Small intestine (tissue), 7 donors: ENCODE measurements at regions not wholly inside any gene's neighbourhood (a gene's known extent, or its start where the extent isn't known, plus 50 kb on each side); places are given as distances from the start of the nearest gene placed in this dataset.

Experiments used
- DNase-seq, 2 donors: peaks; one replicate each; pipeline versions ENCODE4 v3.0.0 to v3.0.0-alpha.2; 2013
- FAIRE-seq: peaks from 2 replicates; lab custom pipeline; 2012; peaks lifted over from hg19 to GRCh38; lab: Jason Lieb, UNC
- H3K27ac ChIP-seq, 3 donors: one replicate each; pipeline ENCODE4 v1.5.1; 2013; ENCODE audit warnings: low read length in 2 of 3, mild to moderate bottlenecking in 2 of 3, control low read depth in 1 of 3, inconsistent platforms in 1 of 3, low read depth in 1 of 3, moderate library complexity in 1 of 3
- H3K27me3 ChIP-seq, 3 donors: one replicate each; pipeline ENCODE4 v1.6.1; 2013; ENCODE audit warnings: low read length in 3 of 3, inconsistent platforms in 1 of 3; ENCODE audit not compliant: control insufficient read depth in 3 of 3, insufficient read depth in 3 of 3
- H3K36me3 ChIP-seq, 3 donors: one replicate each; pipeline ENCODE4 v1.6.1; 2013; ENCODE audit warnings: low read length in 3 of 3, inconsistent platforms in 1 of 3, low read depth in 1 of 3, mild to moderate bottlenecking in 1 of 3, moderate library complexity in 1 of 3; ENCODE audit not compliant: control insufficient read depth in 3 of 3, insufficient read depth in 2 of 3
- H3K4me1 ChIP-seq, 3 donors: one replicate each; pipeline ENCODE4 v1.6.1; 2013; ENCODE audit warnings: low read length in 2 of 3, inconsistent platforms in 1 of 3, low read depth in 1 of 3, mild to moderate bottlenecking in 1 of 3, moderate library complexity in 1 of 3; ENCODE audit not compliant: control insufficient read depth in 3 of 3, insufficient read depth in 2 of 3
- H3K4me3 ChIP-seq, 3 donors: one replicate each; pipeline ENCODE4 v1.5.1; 2013; ENCODE audit warnings: low read length in 3 of 3, control low read depth in 1 of 3, inconsistent platforms in 1 of 3, low read depth in 1 of 3, mild to moderate bottlenecking in 1 of 3, moderate library complexity in 1 of 3
- H3K9me3 ChIP-seq, 2 donors: one replicate each; pipeline ENCODE4 v1.6.1; 2013; ENCODE audit warnings: low read depth in 1 of 2, low read length in 1 of 2; ENCODE audit not compliant: control insufficient read depth in 2 of 2, insufficient read depth in 1 of 2
- WGBS, 3 donors: extraction: QIAGEN DNeasy Blood & Tissue Kit; methylation state at CpG; one replicate each; pipeline ENCODE4 v1.1.7; 2013; 5-methylcytosine and 5-hydroxymethylcytosine counted together
- donor health status: healthy with polysubstance abuse.
- donor health status: control.
- donor health status: control.
- donor health status: Bipolar disorder and iron deficiency.
- donor health status: healthy.

GRCh38 chr1:98457248-98457647 lies 204.3 kb upstream of the SNX7 start:
- Histone ChIP-seq H3K27me3 (no peaks in the 10 kb centered on the region), H3K9me3 (no peaks in the 10 kb centered on the region), H3K27ac (no peak overlapping the region), H3K36me3 (no peaks in the 10 kb centered on the region), H3K4me1 (no peaks in the 10 kb centered on the region), H3K4me3 (no peak overlapping the region)
- FAIRE-seq (no peak), DNase-seq (peak in 1 of 2 donors; percentile 65)
- WGBS, 3 donors = 31 to 76% (median 56%) methylated on average over 4 of the region's 4 CpGs

- no peaks in the 10 kb centered on the region for H3K4me1 ChIP-seq
- DNase-seq (no peak), FAIRE-seq (no peak)
- H3K9me3 ChIP-seq = no peaks in the 10 kb centered on the region
- H3K4me3 ChIP-seq = no peak overlapping the region
- H3K27me3 ChIP-seq = no peaks in the 10 kb centered on the region
- H3K27ac ChIP-seq = no peak overlapping the region
- WGBS, 3 donors = 77 to 92% (median 79%) methylated on average over 4 of the region's 4 CpGs
- no peaks in the 10 kb centered on the region for H3K36me3 ChIP-seq
These were observed 206.9 kb upstream of the SNX7 start for GRCh38 chr1:98454666-98455065.

- Histone ChIP-seq H3K36me3 (no peaks in the 10 kb centered on the region), H3K4me1 (no peaks in the 10 kb centered on the region), H3K27me3 (no peaks in the 10 kb centered on the region), H3K4me3 (no peak overlapping the region), H3K27ac (no peak overlapping the region), H3K9me3 (no peaks in the 10 kb centered on the region)
- WGBS, 3 donors = 62 to 91% (median 74%) methylated on average over 1 of the region's 1 CpG
- DNase-seq = no peak
- no peak for FAIRE-seq
These were observed 208.5 kb upstream of the SNX7 start for GRCh38 chr1:98453066-98453465.

GRCh38 chr1:98452162-98452561 lies 209.4 kb upstream of the SNX7 start:
- DNase-seq (no peak), FAIRE-seq (no peak)
- H3K27me3 ChIP-seq = no peaks in the 10 kb centered on the region
- H3K4me3 ChIP-seq = no peak overlapping the region
- no peaks in the 10 kb centered on the region for H3K36me3 ChIP-seq
- no peak overlapping the region for H3K27ac ChIP-seq
- WGBS, 3 donors = 50 to 53% (median 51%) methylated on average over 2 of the region's 2 CpGs
- no peaks in the 10 kb centered on the region for H3K9me3 ChIP-seq
- no peaks in the 10 kb centered on the region for H3K4me1 ChIP-seq

GRCh38 chr1:98441281-98441680 lies 220.2 kb upstream of the SNX7 start:
- H3K9me3 ChIP-seq = no peaks in the 10 kb centered on the region
- no peaks in the 10 kb centered on the region for H3K36me3 ChIP-seq
- no peak overlapping the region for H3K4me3 ChIP-seq
- no peaks in the 10 kb centered on the region for H3K27me3 ChIP-seq
- FAIRE-seq = no peak
- no peak overlapping the region for H3K27ac ChIP-seq
- no peaks in the 10 kb centered on the region for H3K4me1 ChIP-seq
- 91 to 100% (median 97%) methylated on average over 1 of the region's 1 CpG for WGBS, 3 donors
- no peak for DNase-seq

GRCh38 chr1:98439471-98439870 lies 222.1 kb upstream of the SNX7 start:
- DNase-seq (no peak), FAIRE-seq (no peak)
- H3K27me3 ChIP-seq = no peaks in the 10 kb centered on the region
- no peaks in the 10 kb centered on the region for H3K9me3 ChIP-seq
- no peaks in the 10 kb centered on the region for H3K4me1 ChIP-seq
- H3K27ac ChIP-seq = no peak overlapping the region
- no peak overlapping the region for H3K4me3 ChIP-seq
- WGBS, 3 donors = 55 to 74% (median 56%) methylated on average over 2 of the region's 2 CpGs
- no peaks in the 10 kb centered on the region for H3K36me3 ChIP-seq

GRCh38 chr1:98437540-98437939 lies 224.0 kb upstream of the SNX7 start:
- Histone ChIP-seq H3K36me3 (no peaks in the 10 kb centered on the region), H3K27me3 (no peaks in the 10 kb centered on the region), H3K9me3 (no peaks in the 10 kb centered on the region), H3K4me1 (no peaks in the 10 kb centered on the region), H3K27ac (no peak overlapping the region), H3K4me3 (no peak overlapping the region)
- DNase-seq (peak in 1 of 2 donors; percentile 11), FAIRE-seq (no peak)

GRCh38 chr1:98437011-98437410 lies 224.5 kb upstream of the SNX7 start:
- Histone ChIP-seq H3K9me3 (no peaks in the 10 kb centered on the region), H3K27me3 (no peaks in the 10 kb centered on the region), H3K36me3 (no peaks in the 10 kb centered on the region), H3K4me3 (no peak overlapping the region), H3K4me1 (no peaks in the 10 kb centered on the region), H3K27ac (no peak overlapping the region)
- DNase-seq (no peak), FAIRE-seq (no peak)
- WGBS, 3 donors = 72 to 82% (median 72%) methylated on average over 2 of the region's 2 CpGs

- 13 to 38% (median 30%) methylated on average over 2 of the region's 2 CpGs for whole genome bisulfite sequencing, 3 donors
- FAIRE-seq = no peak
- peaks cover 0 to 6% (median 0%) of the 10 kb centered on the region in 3 donors for H3K4me1 ChIP-seq
- H3K36me3 ChIP-seq = no peaks in the 10 kb centered on the region
- no peaks in the 10 kb centered on the region for H3K27me3 ChIP-seq
- H3K27ac ChIP-seq = no peak overlapping the region
- peak; percentile 4 to 82 for DNase-seq
- no peak overlapping the region for H3K4me3 ChIP-seq
- no peaks in the 10 kb centered on the region for H3K9me3 ChIP-seq
These were observed 231.5 kb upstream of the SNX7 start for GRCh38 chr1:98429965-98430443.
